Fibroblast of upper back skin (primary cell): ENCODE measurements at regions not wholly inside any gene's neighbourhood (a gene's known extent, or its start where the extent isn't known, plus 50 kb on each side); places are given as distances from the start of the nearest gene placed in this dataset.
"Not testable (repeated sequence)": the region's sequence is repeated elsewhere in the genome, so short reads cannot be mapped to it uniquely, and the experiment has no call there.

ENCODE experiments used
- DNase-seq: peaks from one replicate; pipeline ENCODE4 v3.0.0-alpha.2; 2013

- no peak for DNase-seq
Observed at GRCh38 chrX:1140236-1140681, 72.2 kb downstream of the CRLF2 start.

GRCh38 chrX:1139185-1139500, 73.3 kb downstream of the CRLF2 start:
- DNase-seq, result no peak

- no peak for DNase-seq
Observed at GRCh38 chrX:1138476-1139184, 73.8 kb downstream of the CRLF2 start.

- no peak for DNase-seq
Observed at GRCh38 chrX:1137531-1137930, 74.9 kb downstream of the CRLF2 start.

GRCh38 chrX:1136582-1136981, 75.9 kb downstream of the CRLF2 start:
- not testable (repeated sequence) for DNase-seq

- DNase-seq, result no peak
Observed at GRCh38 chrX:1134976-1135375, 77.5 kb downstream of the CRLF2 start.

- no peak for DNase-seq
Observed at GRCh38 chrX:1134156-1134555, 78.3 kb downstream of the CRLF2 start.

GRCh38 chrX:1126738-1127137, 85.7 kb downstream of the CRLF2 start:
- DNase-seq, result no peak

GRCh38 chrX:1124531-1124930, 87.9 kb downstream of the CRLF2 start:
- DNase-seq, result no peak

- DNase-seq, result not testable (repeated sequence)
Observed at GRCh38 chrX:1122851-1123250, 89.6 kb downstream of the CRLF2 start.

- DNase-seq, result no peak
Observed at GRCh38 chrX:1119275-1119674, 93.2 kb downstream of the CRLF2 start.

GRCh38 chrX:1118572-1119199, 93.8 kb downstream of the CRLF2 start:
- DNase-seq, result no peak

GRCh38 chrX:1115411-1115810, 97.0 kb downstream of the CRLF2 start:
- not testable (repeated sequence) for DNase-seq

- DNase-seq, result no peak
Observed at GRCh38 chrX:1112321-1112720, 100.1 kb downstream of the CRLF2 start.

- DNase-seq, result no peak
Observed at GRCh38 chrX:1111601-1112300, 100.7 kb downstream of the CRLF2 start.

GRCh38 chrX:1109580-1110119, 102.8 kb downstream of the CRLF2 start:
- no peak for DNase-seq

- no peak for DNase-seq
Observed at GRCh38 chrX:1108501-1109445, 103.7 kb downstream of the CRLF2 start.

GRCh38 chrX:1106478-1107210, 105.8 kb downstream of the CRLF2 start:
- no peak for DNase-seq

GRCh38 chrX:1105671-1106419, 106.6 kb downstream of the CRLF2 start:
- DNase-seq, result no peak

GRCh38 chrX:1105031-1105430, 107.4 kb downstream of the CRLF2 start:
- not testable (repeated sequence) for DNase-seq

GRCh38 chrX:1103360-1103759, 109.1 kb downstream of the CRLF2 start:
- DNase-seq, result no peak
